H1 (cell line): ENCODE measurements at regions not wholly inside any gene's neighbourhood (a gene's known extent, or its start where the extent isn't known, plus 50 kb on each side); places are given as distances from the start of the nearest gene placed in this dataset.

ENCODE experiments used
- CTCF ChIA-PET: fragments of 300-600 bp; sonication (Branson Sonifier 250); formaldehyde crosslinking; loops from one replicate; lab custom pipeline; 2021; ENCODE audit not compliant: partially characterized antibody; lab: Charles Lee
- POLR2A ChIA-PET: fragments of 300-600 bp; sonication (Branson Sonifier 250); formaldehyde crosslinking; loops from one replicate; lab custom pipeline; 2021; ENCODE audit warnings: inconsistent platforms; ENCODE audit not compliant: partially characterized antibody; lab: Charles Lee
- DNase-seq, 2 experiments: peaks; one replicate each; pipeline versions ENCODE4 v3.0.0 to v3.0.0-alpha.2; 2010 to 2022; ENCODE audit warnings: low spot score in 2 of 2, low read depth in 1 of 2, mixed read lengths in 1 of 2
- FAIRE-seq: peaks from 2 replicates; lab custom pipeline; 2011; peaks lifted over from hg19 to GRCh38; lab: Jason Lieb, UNC
- H2AFZ ChIP-seq: 2 replicates; pipeline ENCODE4 v1.8.1; 2012; ENCODE audit warnings: low read length, inconsistent platforms
- H2AK5ac ChIP-seq: 2 replicates; pipeline ENCODE4 v1.6.1; 2013; ENCODE audit warnings: low read depth, low read length
- H2BK120ac ChIP-seq: replicated peaks from 2 replicates; pipeline ENCODE3; 2013; ENCODE audit warnings: low read depth, low read length, inconsistent platforms
- H2BK12ac ChIP-seq: 2 replicates; pipeline ENCODE4 v1.6.1; 2013; ENCODE audit warnings: low read depth, low read length
- H2BK15ac ChIP-seq: 2 replicates; pipeline ENCODE4 v1.6.1; 2013; ENCODE audit warnings: low read length
- H2BK20ac ChIP-seq: 2 replicates; pipeline ENCODE4 v1.6.1; 2013; ENCODE audit warnings: low read length
- H2BK5ac ChIP-seq: 2 replicates; pipeline ENCODE4 v1.6.1; 2013; ENCODE audit warnings: low read depth, low read length
- H3K14ac ChIP-seq: 2 replicates; pipeline ENCODE4 v1.6.1; 2013; ENCODE audit warnings: inconsistent platforms; ENCODE audit not compliant: insufficient read length
- H3K18ac ChIP-seq: 2 replicates; pipeline ENCODE4 v1.6.1; 2013; ENCODE audit warnings: low read length; ENCODE audit errors: extremely low read depth
- H3K23ac ChIP-seq: 2 replicates; pipeline ENCODE4 v1.6.1; 2013; ENCODE audit warnings: inconsistent platforms; ENCODE audit not compliant: insufficient read length
- H3K23me2 ChIP-seq: 2 replicates; pipeline ENCODE4 v1.6.1; 2013; ENCODE audit warnings: low read depth, low read length
- H3K27ac ChIP-seq: 2 replicates; pipeline ENCODE4 v1.6.1; 2011; ENCODE audit warnings: low read depth, low read length, inconsistent platforms
- H3K27me3 ChIP-seq, 4 experiments: replicated peaks in 1 of 4; 1 replicate in 1 of 4; 2 replicates in 3 of 4; pipeline versions ENCODE4 v1.6.1 to v1.8.1; 2011 to 2013; ENCODE audit warnings: low read length in 3 of 4, mild to moderate bottlenecking in 3 of 4, inconsistent platforms in 2 of 4, mixed read lengths in 2 of 4, moderate library complexity in 1 of 4; ENCODE audit not compliant: control insufficient read depth in 3 of 4, insufficient read depth in 3 of 4; ENCODE audit errors: extremely low read depth in 1 of 4
- H3K36me3 ChIP-seq, 4 experiments: 2 replicates each; pipeline versions ENCODE4 v1.6.1 to v1.8.1; 2011 to 2013; ENCODE audit warnings: mild to moderate bottlenecking in 4 of 4, low read length in 3 of 4, moderate library complexity in 2 of 4, control low read depth in 1 of 4, inconsistent platforms in 1 of 4; ENCODE audit not compliant: insufficient read depth in 4 of 4, control insufficient read depth in 2 of 4
- H3K4ac ChIP-seq: replicated peaks from 2 replicates; pipeline ENCODE3; 2013; ENCODE audit warnings: low read length, low read depth, mixed read lengths, inconsistent platforms; ENCODE audit not compliant: insufficient read length
- H3K4me1 ChIP-seq, 4 experiments: replicated peaks in 1 of 4; 1 replicate in 1 of 4; 2 replicates in 3 of 4; pipeline versions ENCODE4 v1.6.1 to v1.8.1; 2011 to 2013; ENCODE audit warnings: low read length in 3 of 4, inconsistent platforms in 2 of 4, mixed read lengths in 1 of 4; ENCODE audit not compliant: insufficient read depth in 4 of 4, control insufficient read depth in 3 of 4
- H3K4me2 ChIP-seq, 2 experiments: 2 replicates each; pipeline versions ENCODE4 v1.6.1 to v1.8.1; 2011 to 2013; ENCODE audit warnings: low read depth in 2 of 2, low read length in 2 of 2, control low read depth in 1 of 2, inconsistent platforms in 1 of 2, mild to moderate bottlenecking in 1 of 2; ENCODE audit not compliant: insufficient read depth in 1 of 2
- H3K4me3 ChIP-seq, 4 experiments: fragments of 200-600, 300-600 bp in 1 of 4; sonication (generic), shearing (Covaris generic), sonication (Bioruptor Twin) in 1 of 4; 2 replicates each; pipeline versions ENCODE4 v1.5.1 to v1.8.1; 2011 to 2016; ENCODE audit warnings: low read length in 4 of 4, low read depth in 3 of 4, control low read depth in 2 of 4, inconsistent platforms in 2 of 4, mild to moderate bottlenecking in 2 of 4, mixed read lengths in 1 of 4, moderate library complexity in 1 of 4; ENCODE audit not compliant: insufficient read depth in 2 of 4; ENCODE audit errors: extremely low read depth in 1 of 4
- H3K56ac ChIP-seq: replicated peaks from 2 replicates; pipeline ENCODE3; 2013; ENCODE audit warnings: low read depth, mild to moderate bottlenecking, mixed read lengths, low read length, inconsistent platforms; ENCODE audit not compliant: insufficient read length
- H3K79me1 ChIP-seq: 2 replicates; pipeline ENCODE4 v1.6.1; 2013; ENCODE audit warnings: low read depth, low read length, control low read depth
- H3K79me2 ChIP-seq, 2 experiments: 2 replicates each; pipeline versions ENCODE4 v1.6.1 to v1.8.1; 2012 to 2013; ENCODE audit warnings: low read length in 2 of 2, mild to moderate bottlenecking in 2 of 2, inconsistent platforms in 1 of 2; ENCODE audit not compliant: insufficient read depth in 2 of 2, control insufficient read depth in 1 of 2
- H3K9ac ChIP-seq, 4 experiments: replicated peaks in 1 of 4; 1 replicate in 1 of 4; 2 replicates in 3 of 4; pipeline versions ENCODE4 v1.6.1 to v1.8.1; 2011 to 2013; ENCODE audit warnings: low read depth in 3 of 4, low read length in 3 of 4, control low read depth in 2 of 4, mild to moderate bottlenecking in 2 of 4, moderate library complexity in 2 of 4, inconsistent platforms in 1 of 4; ENCODE audit errors: extremely low read depth in 1 of 4
- H3K9me3 ChIP-seq, 2 experiments: 2 replicates each; pipeline versions ENCODE4 v1.6.1 to v1.8.1; 2012 to 2013; ENCODE audit warnings: mild to moderate bottlenecking in 2 of 2, moderate library complexity in 2 of 2, control low read depth in 1 of 2, inconsistent platforms in 1 of 2, low read depth in 1 of 2, low read length in 1 of 2, mixed read lengths in 1 of 2; ENCODE audit not compliant: insufficient read depth in 2 of 2
- H4K20me1 ChIP-seq, 2 experiments: replicated peaks in 1 of 2; 2 replicates each; pipeline versions ENCODE3 to v1.8.1; 2011 to 2013; ENCODE audit warnings: inconsistent platforms in 2 of 2, low read length in 2 of 2, mild to moderate bottlenecking in 1 of 2; ENCODE audit not compliant: insufficient read depth in 2 of 2, control insufficient read depth in 1 of 2
- H4K5ac ChIP-seq: 2 replicates; pipeline ENCODE4 v1.6.1; 2013; ENCODE audit warnings: low read length, low read depth, mixed read lengths, inconsistent platforms; ENCODE audit not compliant: insufficient read length
- H4K8ac ChIP-seq: 2 replicates; pipeline ENCODE4 v1.8.0; 2013; ENCODE audit warnings: mild to moderate bottlenecking, moderate library complexity, low read length, inconsistent platforms; ENCODE audit not compliant: insufficient read depth; ENCODE audit errors: extremely low read depth
- H4K91ac ChIP-seq: replicated peaks from 2 replicates; pipeline ENCODE3; 2013; ENCODE audit warnings: low read length, mixed read lengths, inconsistent platforms; ENCODE audit not compliant: insufficient read length
- ASH2L ChIP-seq: fragments of 200-600, 300-600 bp; sonication (generic); IDR thresholded peaks from one replicate; pipeline ENCODE4 v1.7.1; 2017; ENCODE audit warnings: low read length
- CBX8 ChIP-seq: fragments of 300-800, 300-1000 bp; sonication (generic); IDR thresholded peaks from 2 replicates; pipeline ENCODE4 v1.7.1; 2016; ENCODE audit warnings: low read depth, low read length, borderline replicate concordance
- JUN ChIP-seq: IDR thresholded peaks from 2 replicates; pipeline ENCODE4 v1.6.1; 2011; ENCODE audit warnings: low read depth, mild to moderate bottlenecking, improper control_type of control experiment, low read length
- JUND ChIP-seq: IDR thresholded peaks from 2 replicates; pipeline ENCODE4 v1.6.1; 2011; ENCODE audit warnings: mild to moderate bottlenecking, improper control_type of control experiment, low read length
- POLR2AphosphoS5 ChIP-seq: IDR thresholded peaks from 2 replicates; pipeline ENCODE4 v1.6.1; 2011; ENCODE audit warnings: low read depth, low read length
- RBBP5 ChIP-seq: IDR thresholded peaks from 2 replicates; pipeline ENCODE4 v1.7.1; 2012; ENCODE audit warnings: low read depth, mild to moderate bottlenecking, inconsistent platforms, low read length, moderate library complexity, borderline replicate concordance
- RNF2 ChIP-seq: fragments of 200-900, 300-1000 bp; sonication (generic); IDR thresholded peaks from 2 replicates; pipeline ENCODE4 v1.7.1; 2016; ENCODE audit warnings: borderline replicate concordance, low read depth, mild to moderate bottlenecking, antibody characterized with exemption, low read length; ENCODE audit not compliant: poor library complexity, severe bottlenecking; ENCODE audit errors: missing control alignments
- SAP30 ChIP-seq: fragments of 300-600 bp; sonication (generic); IDR thresholded peaks from 2 replicates; pipeline ENCODE4 v1.7.1; 2012; ENCODE audit warnings: low read length, moderate library complexity, mild to moderate bottlenecking, inconsistent platforms; ENCODE audit not compliant: insufficient read depth, insufficient replicate concordance
- SIX5 ChIP-seq: IDR thresholded peaks from 2 replicates; pipeline ENCODE4 v1.6.1; 2011; ENCODE audit warnings: mild to moderate bottlenecking, low read depth, low read length
- SP4 ChIP-seq: IDR thresholded peaks from 2 replicates; pipeline ENCODE4 v1.6.1; 2012; ENCODE audit warnings: low read length, inconsistent platforms
- TAF7 ChIP-seq: optimal IDR thresholded peaks from 2 replicates; pipeline ENCODE3; 2011; ENCODE audit warnings: low read depth, mild to moderate bottlenecking, inconsistent platforms, low read length, moderate library complexity, borderline replicate concordance
- WGBS, 2 experiments: shearing (Covaris generic) in 1 of 2; methylation state at CpG; one replicate each; pipeline versions ENCODE4 v1.1.6 to v1.1.7; 2013 to 2015; ENCODE audit warnings: low lambda C conversion rate in 2 of 2, mixed read lengths in 2 of 2, inconsistent platforms in 1 of 2, low coverage in 1 of 2, missing lambda C conversion rate in 1 of 2; ENCODE audit not compliant: insufficient replicate concordance in 2 of 2, insufficient coverage in 1 of 2, insufficient read length in 1 of 2; ENCODE audit errors: extremely low coverage in 1 of 2, missing lambda C conversion rate in 1 of 2; 5-methylcytosine and 5-hydroxymethylcytosine counted together

DNA sequence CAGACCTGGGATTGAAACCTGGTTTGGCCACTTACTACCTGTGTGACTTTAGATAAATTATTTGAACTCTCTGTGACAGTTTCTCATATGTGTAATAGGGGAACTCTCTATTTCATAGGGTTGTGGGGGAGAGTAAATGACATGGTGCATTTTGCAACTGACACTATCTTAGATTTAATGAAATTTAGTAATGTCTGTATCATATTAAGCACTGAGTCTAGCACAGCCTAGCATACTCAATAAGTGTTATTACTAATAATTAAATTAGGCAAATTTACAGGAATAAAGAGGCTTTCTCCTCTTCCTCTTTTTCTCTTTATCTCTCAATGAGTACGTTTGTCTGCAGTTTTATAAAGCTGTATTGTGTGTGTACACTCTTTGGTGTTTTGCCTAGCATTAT lies 80.2 kb upstream of the MACF1 start:
- H3K4me3 ChIP-seq, result no peak overlapping the region
- H4K5ac ChIP-seq, result no peak overlapping the region
- H2AK5ac ChIP-seq, result no peak overlapping the region
- TF ChIP-seq JUN, result no peak
- no peak for TF ChIP-seq SP4
- no peak for TF ChIP-seq CBX8
- TF ChIP-seq TAF7, result no peak
- no peak for TF ChIP-seq RNF2
- TF ChIP-seq SIX5, result no peak
- TF ChIP-seq POLR2AphosphoS5, result no peak
- TF ChIP-seq JUND, result no peak
- TF ChIP-seq SAP30, result no peak
- no peak for TF ChIP-seq ASH2L
- no peak for TF ChIP-seq RBBP5
- peaks cover 0 to 80% of the 10 kb centered on the region in 2 experiments; a peak in 2 of 4 replicates for H3K79me2 ChIP-seq
- H3K4me2 ChIP-seq, result no peak overlapping the region
- H3K18ac ChIP-seq, result no peak overlapping the region
- no peak overlapping the region for H3K27ac ChIP-seq
- DNase-seq (no peak), FAIRE-seq (no peak)
- H2BK120ac ChIP-seq, result no peak overlapping the region
- H4K20me1 ChIP-seq, result peaks cover 1 to 4% of the 10 kb centered on the region in 2 experiments
- H4K91ac ChIP-seq, result no peak overlapping the region
- H2BK12ac ChIP-seq, result no peak overlapping the region
- H2AFZ ChIP-seq, result no peak overlapping the region
- H3K4me1 ChIP-seq, result peaks cover 0 to 3% (median 2%) of the 10 kb centered on the region in 4 experiments; a peak in 3 of 7 replicates
- H3K14ac ChIP-seq, result no peak overlapping the region
- H3K79me1 ChIP-seq, result no peaks in the 10 kb centered on the region
- no peak overlapping the region for H3K56ac ChIP-seq
- no peaks in the 10 kb centered on the region for H3K9me3 ChIP-seq
- H3K4ac ChIP-seq, result no peak overlapping the region
- no peak overlapping the region for H2BK15ac ChIP-seq
- WGBS, 2 experiments, result 100% methylated on average over 1 of the region's 1 CpG; no CpG with 5 or more reads in 1 of the 2 experiments
- H3K27me3 ChIP-seq, result no peaks in the 10 kb centered on the region
- H3K23me2 ChIP-seq, result no peaks in the 10 kb centered on the region; the same call in 1 of the 2 replicates
- POLR2A ChIA-PET, result interaction anchor here (1.5 kb wide), 1 partner anchor 15 kb away, joined by 3 read pairs; no protein-coding TSS in a partner anchor
- H2BK20ac ChIP-seq, result no peak overlapping the region
- H4K8ac ChIP-seq, result no peak overlapping the region
- no peak overlapping the region for H3K9ac ChIP-seq
- H2BK5ac ChIP-seq, result no peak overlapping the region
- CTCF ChIA-PET, result interaction anchor here (0.6 to 2.2 kb wide), 2 partner anchors 17 to 68 kb away, joined by 3 to 13 read pairs; no protein-coding TSS in a partner anchor
- peaks cover 0 to 14% (median under 1%) of the 10 kb centered on the region in 4 experiments; a peak in 3 of 8 replicates for H3K36me3 ChIP-seq
- no peak overlapping the region for H3K23ac ChIP-seq
